HG02973 (cell line): ENCODE measurements at regions not wholly inside any gene's neighbourhood (a gene's known extent, or its start where the extent isn't known, plus 50 kb on each side); places are given as distances from the start of the nearest gene placed in this dataset.

Experiments used
- ATAC-seq: cut with Tn5 transposase; IDR thresholded peaks from one replicate; pipeline ENCODE4 v1.9.1; 2021; ENCODE audit warnings: moderate library complexity; ENCODE audit not compliant: unreplicated experiment

GRCh38 chr2:731711-732110 is 54.5 kb upstream of the TMEM18 start:
- ATAC-seq: no peak

- no peak for ATAC-seq
These were observed 52.2 kb upstream of the TMEM18 start for GRCh38 chr2:729376-729861.

DNA sequence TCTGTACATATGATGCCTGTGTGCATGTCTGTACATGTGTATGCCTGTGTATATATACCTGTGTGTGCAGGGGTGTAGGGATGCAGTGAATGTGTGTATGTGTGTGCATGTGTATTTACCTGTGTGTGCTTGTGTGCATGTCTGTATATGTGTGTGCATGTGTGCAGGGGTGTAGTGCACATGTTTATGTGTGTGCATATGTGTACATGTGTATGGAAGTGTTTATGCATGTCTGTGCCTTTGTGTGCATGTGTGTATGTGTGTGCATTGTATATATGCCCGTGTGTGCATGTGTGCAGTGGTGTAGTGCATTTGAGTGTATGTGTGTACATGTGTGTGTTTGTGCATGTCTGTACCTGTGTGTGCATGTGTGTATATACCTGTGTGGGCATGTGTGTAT is 51.0 kb upstream of the TMEM18 start:
- no peak for ATAC-seq

GRCh38 chr2:727071-727470 is 49.9 kb upstream of the TMEM18 start:
- peak; percentile 79 for ATAC-seq
